ENCODE measurements at regions not wholly inside any gene's neighbourhood (a gene's known extent, or its start where the extent isn't known, plus 50 kb on each side); places are given as distances from the start of the nearest gene placed in this dataset.

- TF ChIP-seq CTCF (conservative IDR thresholded peaks at IDR 0.05), result no peak
- TF ChIP-seq ZFX (IDR thresholded peaks at IDR 0.05), result no peak
Observed at GRCh38 chr5:92248518-92248917, 865.4 kb upstream of the ARRDC3 start.
